T-cell (primary cell): ENCODE measurements at regions not wholly inside any gene's neighbourhood (a gene's known extent, or its start where the extent isn't known, plus 50 kb on each side); places are given as distances from the start of the nearest gene placed in this dataset.

Source experiments
- ATAC-seq, 4 experiments: fragments of 200-7000 bp in 3 of 4; fragments of 150-1000 bp in 1 of 4; cut with Tn5 transposase; replicated peaks in 1 of 4; 1 replicate in 3 of 4; 2 replicates in 1 of 4; pipeline ENCODE4 v1.10.0; 2021; ENCODE audit warnings: moderate library complexity in 3 of 4, mild to moderate bottlenecking in 2 of 4, moderate number of reproducible peaks in 1 of 4
- CTCF ChIA-PET, 2 donors: fragments of 300-600 bp; sonication (Branson Sonifier 250); formaldehyde crosslinking; loops; one replicate each; lab custom pipeline; 2022; ENCODE audit warnings: antibody characterized with exemption in 2 of 2; lab: Charles Lee
- POLR2A ChIA-PET, 2 donors: fragments of 300-600 bp; sonication (Branson Sonifier 250); formaldehyde crosslinking; loops; one replicate each; lab custom pipeline; 2022; ENCODE audit warnings: antibody characterized with exemption in 2 of 2; lab: Charles Lee
- DNase-seq, 35 experiments: peaks; one replicate each; pipeline versions ENCODE4 v3.0.0 to v3.0.0-alpha.2; 2013 to 2023
- H3K27ac ChIP-seq: one replicate; pipeline ENCODE4 v1.5.1; 2013; ENCODE audit warnings: low read length
- H3K27me3 ChIP-seq, 2 experiments: replicated peaks in 1 of 2; 1 replicate in 1 of 2; 2 replicates in 1 of 2; pipeline versions ENCODE4 v1.6.1 to v1.7.0; 2013; ENCODE audit warnings: low read length in 1 of 2, mixed read lengths in 1 of 2; ENCODE audit not compliant: control insufficient read depth in 2 of 2, insufficient read depth in 2 of 2; ENCODE audit errors: extremely low read depth in 1 of 2
- H3K36me3 ChIP-seq, 2 donors: 1 replicate in 1 of 2; 2 replicates in 1 of 2; pipeline versions ENCODE4 v1.6.1 to v1.7.0; 2013; ENCODE audit warnings: low read length in 1 of 2; ENCODE audit not compliant: control insufficient read depth in 2 of 2, insufficient read depth in 1 of 2; ENCODE audit errors: extremely low read depth in 1 of 2
- H3K4me1 ChIP-seq, 2 experiments: 1 replicate in 1 of 2; 2 replicates in 1 of 2; pipeline versions ENCODE4 v1.6.1 to v1.7.0; 2013; ENCODE audit warnings: low read length in 2 of 2, mixed read lengths in 1 of 2; ENCODE audit not compliant: insufficient read depth in 2 of 2, control insufficient read depth in 1 of 2; ENCODE audit errors: extremely low read depth in 1 of 2
- H3K4me3 ChIP-seq, 2 donors: 1 replicate in 1 of 2; 2 replicates in 1 of 2; pipeline versions ENCODE4 v1.5.1 to v1.7.0; 2013; ENCODE audit warnings: mild to moderate bottlenecking in 2 of 2, low read length in 1 of 2, moderate library complexity in 1 of 2; ENCODE audit not compliant: control insufficient read depth in 1 of 2; ENCODE audit errors: extremely low read depth in 1 of 2
- H3K9me3 ChIP-seq: 2 replicates; pipeline ENCODE4 v1.7.0; 2013
- H3K27ac Mint-ChIP-seq, 2 donors: one replicate each; pipeline ENCODE4 v1.8.0; 2020 to 2021; ENCODE audit warnings: mild to moderate bottlenecking in 2 of 2, mixed read lengths in 2 of 2
- H3K27me3 Mint-ChIP-seq, 2 donors: one replicate each; pipeline ENCODE4 v1.8.0; 2021 to 2022; ENCODE audit warnings: mixed read lengths in 2 of 2
- H3K36me3 Mint-ChIP-seq: one replicate; pipeline ENCODE4 v1.8.0; 2021; ENCODE audit warnings: mixed read lengths
- H3K4me1 Mint-ChIP-seq, 3 donors: one replicate each; pipeline ENCODE4 v1.8.0; 2020 to 2022; ENCODE audit warnings: mixed read lengths in 3 of 3, mild to moderate bottlenecking in 1 of 3
- H3K4me3 Mint-ChIP-seq, 3 donors: one replicate each; pipeline ENCODE4 v1.8.0; 2020 to 2022; ENCODE audit warnings: mild to moderate bottlenecking in 3 of 3, mixed read lengths in 3 of 3, moderate library complexity in 3 of 3
- H3K9me3 Mint-ChIP-seq, 3 donors: one replicate each; pipeline ENCODE4 v1.8.0; 2020 to 2022; ENCODE audit warnings: mixed read lengths in 3 of 3
- WGBS: methylation state at CpG from one replicate; pipeline ENCODE4 v1.1.5; 2013; ENCODE audit warnings: missing lambda C conversion rate; ENCODE audit not compliant: insufficient coverage; 5-methylcytosine and 5-hydroxymethylcytosine counted together

DNA sequence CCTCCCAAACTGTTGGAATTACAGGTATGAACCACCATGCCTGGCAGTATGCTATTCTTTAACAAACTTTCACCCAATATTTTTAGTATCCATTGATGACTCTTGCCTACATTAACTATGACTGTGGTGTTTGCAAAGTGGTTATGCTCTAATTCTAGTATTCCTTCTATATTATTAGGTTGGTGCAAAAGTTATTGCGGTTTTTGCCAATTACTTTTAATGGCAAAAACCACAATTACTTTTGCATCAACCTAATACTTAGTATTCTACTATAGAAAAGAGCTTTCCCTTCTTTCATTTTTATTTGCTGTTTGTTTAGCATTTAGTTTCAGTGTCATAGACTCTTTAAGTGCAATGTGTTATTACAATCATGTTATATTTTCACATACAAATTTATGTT is 760.6 kb downstream of the NR2F2 start:
- Mint-ChIP-seq H3K9me3 (peaks cover 0 to 8% (median 7%) of the 10 kb centered on the region in 3 donors), H3K36me3 (no peaks in the 10 kb centered on the region), H3K27ac (no peak overlapping the region), H3K27me3 (no peaks in the 10 kb centered on the region), H3K4me1 (no peaks in the 10 kb centered on the region), H3K4me3 (no peak overlapping the region)
- no CpG with 5 or more reads among the region's 1 CpG for WGBS
- H3K27ac ChIP-seq: no peak overlapping the region
- H3K4me3 ChIP-seq: no peak overlapping the region
- no peaks in the 10 kb centered on the region for H3K36me3 ChIP-seq
- CTCF ChIA-PET: no interaction called here
- no peak for ATAC-seq
- H3K27me3 ChIP-seq: no peaks in the 10 kb centered on the region
- POLR2A ChIA-PET: no interaction called here
- DNase-seq: no peak
- H3K4me1 ChIP-seq: no peaks in the 10 kb centered on the region
- H3K9me3 ChIP-seq: no peaks in the 10 kb centered on the region

DNA sequence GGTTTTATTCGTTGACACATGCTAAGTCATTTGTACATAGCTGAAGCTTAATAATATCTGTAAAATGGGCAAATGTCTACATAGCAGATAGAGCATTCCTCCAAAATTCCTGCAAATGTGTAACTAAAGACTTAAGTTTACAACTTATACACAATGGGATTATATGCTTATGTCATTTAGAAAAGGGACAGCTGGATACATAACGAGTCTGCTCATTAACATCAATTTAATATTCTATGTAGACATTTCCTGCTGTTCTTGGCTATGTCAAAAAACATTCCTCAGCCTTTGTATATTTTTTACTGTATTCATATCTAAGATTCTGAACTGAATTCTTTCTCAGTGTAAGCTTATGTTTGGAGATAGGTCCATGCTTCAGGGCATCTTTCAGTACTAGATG is 762.2 kb downstream of the NR2F2 start:
- ChIA-PET POLR2A (no interaction called here), CTCF (no interaction called here)
- Histone ChIP-seq H3K27ac (no peak overlapping the region), H3K4me1 (no peaks in the 10 kb centered on the region), H3K4me3 (no peak overlapping the region), H3K9me3 (no peaks in the 10 kb centered on the region), H3K36me3 (no peaks in the 10 kb centered on the region), H3K27me3 (no peaks in the 10 kb centered on the region)
- Mint-ChIP-seq H3K27me3 (no peaks in the 10 kb centered on the region), H3K4me1 (no peaks in the 10 kb centered on the region), H3K36me3 (no peaks in the 10 kb centered on the region), H3K27ac (no peak overlapping the region), H3K9me3 (peaks cover 4 to 10% (median 8%) of the 10 kb centered on the region in 3 donors), H3K4me3 (no peak overlapping the region)
- ATAC-seq (no peak), DNase-seq (no peak)
- WGBS: no CpG with 5 or more reads among the region's 2 CpGs

DNA sequence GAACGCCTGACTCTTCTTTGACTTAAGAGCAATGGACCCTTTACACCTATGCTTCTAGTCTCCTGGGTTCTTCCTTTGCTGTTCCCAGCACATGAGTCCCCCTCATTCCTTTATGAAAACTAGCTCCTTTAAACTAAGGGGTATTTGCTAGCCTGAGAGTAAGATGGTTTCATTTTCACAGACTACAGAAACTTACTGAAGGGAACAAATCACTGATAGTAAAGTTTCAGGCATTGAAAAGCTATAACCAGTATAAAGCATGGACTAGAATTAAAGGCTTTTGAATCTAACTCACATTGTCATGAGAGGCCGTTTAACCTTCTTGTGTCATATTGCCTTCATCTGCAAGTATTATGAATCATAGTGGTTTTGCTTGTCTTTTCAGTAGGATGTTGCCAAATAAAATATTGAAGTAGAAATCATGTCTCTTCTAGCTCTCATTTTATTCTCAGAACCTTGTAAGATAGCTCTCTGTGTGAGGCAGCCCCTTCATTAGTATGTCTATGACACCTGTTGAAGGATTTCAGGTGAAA is 765.9 kb downstream of the NR2F2 start:
- no peak for ATAC-seq
- Histone ChIP-seq H3K4me3 (no peak overlapping the region), H3K27ac (no peak overlapping the region), H3K36me3 (no peaks in the 10 kb centered on the region), H3K9me3 (no peaks in the 10 kb centered on the region), H3K4me1 (no peaks in the 10 kb centered on the region), H3K27me3 (no peaks in the 10 kb centered on the region)
- Mint-ChIP-seq H3K27ac (no peak overlapping the region), H3K4me1 (no peaks in the 10 kb centered on the region), H3K9me3 (peaks cover 8 to 30% (median 20%) of the 10 kb centered on the region in 3 donors), H3K27me3 (no peaks in the 10 kb centered on the region), H3K36me3 (no peaks in the 10 kb centered on the region), H3K4me3 (no peak overlapping the region)
- WGBS: no CpG with 5 or more reads among the region's 2 CpGs
- CTCF ChIA-PET: no interaction called here
- POLR2A ChIA-PET: no interaction called here
- no peak for DNase-seq

DNA sequence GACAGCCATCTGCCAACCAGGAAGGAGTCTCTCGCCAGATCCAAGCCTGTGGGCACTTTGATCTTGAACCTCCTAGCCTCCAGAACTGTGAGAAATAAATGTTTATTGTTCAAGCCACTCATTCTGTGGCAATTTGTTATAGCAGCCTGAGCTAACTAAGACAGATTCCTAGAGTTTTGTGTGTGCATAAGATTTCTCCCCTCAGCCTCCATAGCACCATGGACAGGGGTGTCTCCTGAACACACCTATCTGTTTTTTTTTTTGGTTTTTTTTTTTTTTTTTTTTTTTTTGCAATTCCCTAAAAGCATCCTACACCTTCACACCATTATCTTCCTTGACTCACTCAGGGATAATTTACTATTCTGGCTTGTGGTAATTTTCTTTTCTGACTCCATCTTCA is 768.5 kb downstream of the NR2F2 start:
- POLR2A ChIA-PET: no interaction called here
- ATAC-seq (no peak), DNase-seq (no peak)
- CTCF ChIA-PET: no interaction called here
- Mint-ChIP-seq H3K4me3 (no peak overlapping the region), H3K27me3 (no peaks in the 10 kb centered on the region), H3K9me3 (peaks cover 8 to 25% (median 24%) of the 10 kb centered on the region in 3 donors), H3K27ac (no peak overlapping the region), H3K36me3 (no peaks in the 10 kb centered on the region), H3K4me1 (no peaks in the 10 kb centered on the region)
- Histone ChIP-seq H3K4me1 (no peaks in the 10 kb centered on the region), H3K9me3 (no peaks in the 10 kb centered on the region), H3K4me3 (no peak overlapping the region), H3K27ac (no peak overlapping the region), H3K36me3 (no peaks in the 10 kb centered on the region), H3K27me3 (no peaks in the 10 kb centered on the region)
- WGBS: no CpG with 5 or more reads among the region's 1 CpG

DNA sequence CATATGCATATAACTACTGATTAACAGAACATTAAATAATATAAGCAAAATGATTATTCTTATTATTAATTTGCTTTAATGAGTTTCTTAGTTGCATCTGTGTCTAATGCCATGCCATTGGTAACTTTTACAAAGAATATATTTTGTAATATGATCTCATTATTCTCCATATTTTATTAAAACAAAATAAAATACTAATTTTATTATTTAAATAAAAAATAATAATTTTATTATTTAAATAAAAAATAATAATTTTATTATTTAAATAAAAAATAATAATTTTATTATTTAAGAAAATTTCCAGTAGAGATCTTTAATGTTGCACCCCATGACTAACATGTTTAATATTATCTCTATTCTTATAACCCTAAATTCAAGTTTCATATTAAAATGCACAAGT is 771.1 kb downstream of the NR2F2 start:
- H3K27me3 Mint-ChIP-seq: no peaks in the 10 kb centered on the region

DNA sequence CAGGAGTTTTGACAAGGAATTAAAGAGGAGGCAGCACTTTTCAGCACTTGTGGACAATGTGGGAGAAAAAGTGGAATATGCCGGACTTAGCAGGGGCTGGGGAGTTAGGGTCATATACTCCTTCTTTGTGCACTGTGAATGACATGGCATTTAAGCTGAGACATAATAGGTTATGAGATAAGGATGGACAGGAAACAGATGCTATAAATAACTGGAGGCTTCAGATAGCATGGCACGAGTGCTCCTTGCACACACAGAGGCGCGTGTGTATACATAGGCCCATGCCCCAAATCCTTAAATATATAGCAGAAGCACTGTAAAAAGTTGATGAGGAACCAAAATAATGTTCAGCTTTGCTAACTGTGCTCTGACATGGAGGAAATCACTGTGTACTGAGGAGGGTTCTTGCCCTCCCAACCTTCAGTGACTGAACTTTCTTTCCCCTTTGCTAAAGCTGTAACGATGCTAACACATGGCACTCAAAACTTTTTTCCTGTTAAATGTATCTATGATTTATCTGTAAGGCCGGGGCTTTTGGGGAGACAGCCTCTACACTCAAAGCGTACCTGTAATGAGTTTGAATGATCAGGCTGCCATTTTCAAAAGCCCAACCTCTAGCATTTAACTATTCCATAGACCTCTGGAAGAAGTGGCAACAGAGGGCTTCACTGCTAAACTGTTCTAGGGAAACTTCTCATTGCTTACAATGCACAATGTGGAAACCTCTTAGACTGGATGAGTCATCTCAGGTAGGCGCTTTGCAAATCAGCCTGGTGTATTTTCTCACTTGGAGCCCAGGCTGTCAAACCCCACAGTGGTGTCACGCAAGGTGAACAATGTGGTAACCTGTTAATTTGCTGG is 784.6 kb downstream of the NR2F2 start:
- H3K9me3 Mint-ChIP-seq: peaks cover 9 to 25% (median 16%) of the 10 kb centered on the region in 3 donors
- no peaks in the 10 kb centered on the region for H3K27me3 Mint-ChIP-seq
- no peak for ATAC-seq
- Histone ChIP-seq H3K27ac (no peak overlapping the region), H3K4me3 (no peak overlapping the region), H3K9me3 (peaks cover 2% of the 10 kb centered on the region), H3K27me3 (no peaks in the 10 kb centered on the region), H3K4me1 (no peaks in the 10 kb centered on the region), H3K36me3 (no peaks in the 10 kb centered on the region)
- no peak for DNase-seq
- POLR2A ChIA-PET: no interaction called here
- CTCF ChIA-PET: interaction anchor here in 1 of 2 donors (0.6 kb wide), 1 partner anchor 34 kb away, joined by 4 read pairs; no protein-coding TSS in a partner anchor
- H3K4me1 Mint-ChIP-seq: no peaks in the 10 kb centered on the region
- no peak overlapping the region for H3K4me3 Mint-ChIP-seq
- no peaks in the 10 kb centered on the region for H3K36me3 Mint-ChIP-seq
- 79% methylated on average over 5 of the region's 9 CpGs for WGBS
- H3K27ac Mint-ChIP-seq: no peak overlapping the region

More for the DNA sequence above, 771.1 kb downstream of the NR2F2 start:
- Histone ChIP-seq H3K27ac (no peak overlapping the region), H3K36me3 (no peaks in the 10 kb centered on the region), H3K4me3 (no peak overlapping the region), H3K9me3 (no peaks in the 10 kb centered on the region), H3K4me1 (no peaks in the 10 kb centered on the region), H3K27me3 (no peaks in the 10 kb centered on the region)
- no peaks in the 10 kb centered on the region for H3K4me1 Mint-ChIP-seq
- H3K27ac Mint-ChIP-seq: no peak overlapping the region
- CTCF ChIA-PET: no interaction called here
- DNase-seq: no peak
- H3K9me3 Mint-ChIP-seq: peaks cover 11 to 30% (median 27%) of the 10 kb centered on the region in 3 donors
- no peak overlapping the region for H3K4me3 Mint-ChIP-seq
- no peak for ATAC-seq
- no peaks in the 10 kb centered on the region for H3K36me3 Mint-ChIP-seq
- POLR2A ChIA-PET: no interaction called here
